NCI-H345 treated with DMSO at 0.1 percent for 48 hours (cell line): ENCODE measurements at regions not wholly inside any gene's neighbourhood (a gene's known extent, or its start where the extent isn't known, plus 50 kb on each side); places are given as distances from the start of the nearest gene placed in this dataset.

Experiments
- DNase-seq: peaks from one replicate; lab custom pipeline; 2025; ENCODE audit not compliant: unreplicated experiment; lab: John Stamatoyannopoulos, UW

DNA sequence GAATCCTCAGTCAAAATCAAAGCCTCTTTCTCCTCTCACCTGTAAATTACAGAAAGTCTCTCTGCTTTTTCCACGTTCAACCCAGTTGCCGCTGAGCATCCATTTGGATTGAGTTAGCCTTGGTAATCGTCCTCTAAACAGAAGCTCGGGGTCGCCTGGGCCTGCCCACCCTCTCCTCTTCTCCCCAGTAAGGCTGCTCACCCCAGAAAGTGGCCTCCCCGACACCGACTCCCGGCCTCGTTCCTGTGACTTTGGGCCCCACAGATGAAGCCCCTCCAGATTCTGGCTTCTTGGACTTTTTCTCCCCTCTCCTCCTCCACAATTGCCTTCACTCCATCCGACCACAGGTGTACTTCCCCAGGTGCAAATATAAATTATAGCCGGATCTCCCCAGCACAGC lies 1500.0 kb downstream of the BRD1 start:
- DNase-seq = no peak

DNA sequence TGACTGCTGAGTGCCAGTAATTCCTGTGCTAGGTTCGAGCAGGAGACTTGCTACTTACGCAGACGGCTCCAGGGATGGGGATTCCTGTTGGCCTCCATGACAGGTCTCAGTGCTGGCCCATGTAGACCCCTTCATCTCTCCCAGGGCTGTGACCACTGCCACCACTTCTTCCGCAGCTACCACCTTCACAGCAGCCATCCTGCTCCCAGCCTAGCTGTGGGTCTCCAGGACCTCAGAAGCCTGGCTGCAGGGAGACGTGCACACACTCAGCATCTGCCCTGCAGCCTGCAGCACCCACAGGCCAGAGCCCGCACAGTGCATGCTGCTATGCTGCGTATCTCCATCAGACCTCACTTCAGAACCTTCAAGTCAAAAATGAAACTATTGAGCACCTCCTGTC lies 1503.9 kb downstream of the BRD1 start:
- no peak for DNase-seq

DNA sequence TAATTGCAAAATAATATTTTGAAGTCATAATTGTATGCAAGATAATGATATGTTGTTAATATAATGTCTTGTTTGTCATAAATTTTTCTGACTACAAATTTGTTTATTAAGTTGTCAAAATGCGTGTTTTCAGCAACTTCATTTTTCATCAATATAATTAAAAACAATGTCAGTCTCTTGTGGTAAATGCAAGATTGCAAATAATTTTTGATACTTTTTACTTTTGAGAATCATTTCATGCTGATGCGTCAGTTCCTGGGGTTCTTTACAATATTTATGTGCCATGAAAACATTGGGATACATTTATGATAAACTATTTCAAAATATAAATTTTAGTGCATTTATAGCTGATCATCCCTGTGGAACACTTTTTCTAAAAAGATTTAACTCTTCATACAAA lies 1504.8 kb downstream of the BRD1 start:
- no peak for DNase-seq

DNA sequence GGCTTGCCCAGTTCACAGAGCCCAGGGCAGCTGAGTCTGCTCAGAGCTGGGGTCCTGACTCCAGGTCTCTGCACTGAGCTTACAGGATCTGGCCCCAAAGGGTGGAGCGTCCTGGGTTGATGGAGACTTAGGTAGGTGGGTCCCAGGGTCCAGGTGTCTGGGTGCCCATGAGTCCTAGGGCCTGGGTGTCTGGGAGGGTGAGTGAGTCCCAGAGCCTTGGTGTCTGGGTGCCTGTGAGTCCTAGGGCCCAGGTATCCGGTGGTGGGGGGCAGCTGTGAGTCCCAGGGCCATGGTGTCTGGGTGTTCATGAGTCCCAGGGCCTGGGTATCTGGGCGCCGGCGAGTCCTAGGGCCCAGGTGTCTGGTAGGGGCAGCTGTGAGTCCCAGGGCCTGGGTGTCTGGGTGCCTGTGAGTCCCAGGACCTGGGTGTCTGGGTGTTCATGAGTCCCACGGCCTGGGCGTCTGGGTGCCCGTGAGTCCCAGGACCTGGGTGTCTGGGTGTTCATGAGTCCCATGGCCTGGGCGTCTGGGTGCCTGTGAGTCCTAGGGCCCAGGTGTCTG lies 1505.6 kb downstream of the BRD1 start:
- DNase-seq = no peak

DNA sequence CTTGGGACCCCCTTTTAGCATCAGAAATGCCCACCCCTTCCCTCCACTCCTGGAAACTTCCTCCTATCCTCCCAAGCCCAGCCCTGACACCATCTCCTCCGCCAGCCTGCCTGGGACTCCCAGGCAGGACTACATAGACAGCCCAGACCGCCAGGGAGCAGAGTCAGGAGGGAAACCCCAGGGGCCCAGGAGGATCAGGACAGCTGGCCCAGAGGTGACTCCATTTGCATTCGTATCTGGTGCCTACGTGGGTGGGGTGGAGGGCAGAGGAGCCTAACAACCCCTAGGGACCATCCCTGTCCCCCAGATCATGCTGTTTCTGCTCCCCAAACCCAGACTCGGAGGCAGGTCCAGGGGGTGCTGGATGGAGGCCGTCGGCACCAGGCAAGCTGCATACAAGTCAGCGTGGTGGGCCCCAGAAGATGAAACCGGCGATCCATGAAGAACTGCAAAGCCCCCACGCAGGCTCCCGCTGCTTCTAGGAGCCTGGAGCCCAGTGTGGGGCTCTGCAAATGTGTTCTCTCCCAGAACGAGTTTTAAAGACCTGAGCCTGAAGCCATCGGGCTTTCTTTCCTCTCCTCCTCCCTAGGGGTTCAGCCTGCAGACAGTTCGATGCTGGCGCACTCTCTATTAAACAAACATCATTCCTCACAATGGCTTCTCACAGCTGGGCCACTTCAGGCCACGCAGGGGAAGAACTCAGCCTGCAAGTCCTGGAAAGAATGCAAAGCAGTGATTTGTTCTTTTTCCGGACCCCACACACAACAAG lies 1506.8 kb downstream of the BRD1 start:
- peak; percentile 55 for DNase-seq

DNA sequence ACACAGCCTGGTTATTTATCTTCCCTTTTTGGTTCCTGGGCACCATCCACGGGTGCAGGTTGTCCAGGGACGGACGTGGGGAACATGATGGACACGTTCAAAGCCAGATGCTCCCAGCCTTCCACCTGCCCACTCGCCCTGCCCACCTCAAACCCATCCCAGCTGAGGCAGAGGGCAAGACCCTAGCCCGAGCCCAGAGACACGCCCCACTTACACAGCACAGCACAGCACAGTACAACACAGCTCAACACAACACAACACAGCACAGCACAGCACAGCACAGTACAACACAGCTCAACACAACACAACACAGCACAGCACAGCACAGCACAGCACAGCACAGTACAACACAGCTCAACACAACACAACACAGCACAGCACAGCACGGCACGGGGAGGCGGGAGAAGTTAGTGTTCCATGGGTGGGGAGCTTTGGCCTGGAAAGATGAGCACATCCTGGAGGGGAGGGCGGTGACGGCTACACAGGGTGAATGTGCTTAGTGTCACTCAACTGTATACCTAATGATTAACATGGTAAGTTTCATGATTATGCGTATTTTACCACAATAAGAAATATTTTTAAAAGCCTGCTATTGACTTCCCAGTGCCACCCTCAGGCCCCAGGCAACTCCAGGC lies 1507.5 kb downstream of the BRD1 start:
- no peak for DNase-seq

DNA sequence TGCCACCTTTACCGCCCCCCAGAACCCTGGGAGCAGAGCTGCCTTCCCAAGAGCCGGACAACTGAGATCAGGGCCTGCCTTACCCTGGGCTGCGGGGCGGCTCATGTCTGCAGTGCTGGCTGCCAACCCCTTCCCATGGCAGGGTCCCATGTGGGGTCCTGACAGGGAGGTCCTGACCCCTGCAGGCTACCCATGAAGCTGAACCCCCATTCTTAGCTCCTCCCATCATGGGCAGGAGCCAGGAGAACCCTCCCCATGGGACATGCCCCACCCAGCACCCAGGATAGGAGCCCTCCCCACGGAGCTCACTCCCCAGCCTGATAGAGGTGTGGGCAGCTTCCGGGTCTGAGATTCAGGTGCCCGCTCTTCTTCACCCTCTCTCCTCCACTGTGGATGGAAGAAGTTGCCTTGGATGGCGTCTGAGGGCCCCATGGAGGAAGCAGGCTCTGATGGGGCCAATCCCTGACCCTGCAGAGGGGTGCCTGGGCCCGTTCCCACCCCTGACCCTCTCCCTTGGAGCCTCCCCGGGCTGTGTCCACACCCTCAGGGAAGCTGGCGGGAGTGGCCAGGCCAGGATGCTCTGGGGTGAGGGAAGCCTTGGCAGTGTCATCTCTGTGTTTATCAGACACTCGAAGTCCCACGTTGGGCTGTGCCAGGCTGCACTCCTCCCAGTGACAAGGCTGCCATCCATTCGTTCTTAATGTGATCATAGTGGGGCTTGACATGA lies 1508.2 kb downstream of the BRD1 start:
- no peak for DNase-seq

DNA sequence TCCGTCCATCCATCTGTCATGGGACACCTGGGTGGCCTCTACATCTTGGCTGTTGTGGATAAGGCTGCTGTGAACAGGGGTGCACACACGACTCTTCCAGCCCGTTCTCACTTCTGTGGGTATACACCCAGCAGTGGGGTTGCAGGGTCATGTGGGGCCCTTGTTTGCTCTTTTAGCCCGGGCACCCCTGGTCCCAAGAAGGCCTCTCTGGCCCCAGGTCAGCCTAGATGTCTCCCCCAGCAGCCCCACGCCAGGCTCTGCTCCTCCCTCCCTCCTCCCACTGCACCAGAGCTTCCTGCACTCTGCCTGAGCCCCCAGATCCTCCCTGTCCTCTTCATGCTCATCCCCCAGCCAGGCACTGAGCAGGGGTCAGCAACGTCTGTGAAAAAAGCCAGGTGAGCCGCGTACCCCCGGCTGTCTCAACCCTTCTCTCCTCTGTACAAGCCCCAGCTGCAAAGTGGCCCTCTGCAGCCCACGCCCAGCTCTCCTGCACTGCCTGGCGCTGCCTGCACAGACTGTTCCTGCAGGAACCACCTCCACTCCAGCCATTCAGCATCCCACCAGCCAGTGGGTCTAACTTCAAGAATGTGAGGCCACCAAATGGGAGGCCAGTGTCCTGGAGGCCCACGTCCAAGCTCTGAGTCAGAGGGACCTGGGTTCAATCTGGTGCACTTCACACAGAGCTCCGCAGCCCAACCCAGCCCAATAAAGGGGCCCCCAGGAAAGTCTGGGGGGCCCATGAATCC lies 1508.9 kb downstream of the BRD1 start:
- no peak for DNase-seq

DNA sequence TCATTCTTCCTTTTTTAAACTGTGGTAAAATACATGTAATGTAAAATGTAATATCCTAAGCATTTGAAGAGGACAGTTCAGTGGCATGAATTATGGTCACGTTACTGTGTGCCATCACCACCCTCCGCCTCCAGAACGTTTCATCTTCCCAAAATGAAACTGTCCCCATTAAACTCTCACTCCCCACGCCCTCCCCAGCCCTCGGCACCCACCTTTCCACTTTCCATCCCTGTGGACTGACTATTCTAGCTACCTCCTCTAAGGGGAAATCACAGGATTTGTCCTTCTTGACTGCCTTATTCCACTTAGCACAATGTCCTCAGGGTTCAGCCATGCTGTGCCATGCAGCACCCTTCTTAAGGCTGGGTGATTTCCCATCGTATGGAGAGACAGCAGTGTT lies 1509.5 kb downstream of the BRD1 start:
- no peak for DNase-seq

DNA sequence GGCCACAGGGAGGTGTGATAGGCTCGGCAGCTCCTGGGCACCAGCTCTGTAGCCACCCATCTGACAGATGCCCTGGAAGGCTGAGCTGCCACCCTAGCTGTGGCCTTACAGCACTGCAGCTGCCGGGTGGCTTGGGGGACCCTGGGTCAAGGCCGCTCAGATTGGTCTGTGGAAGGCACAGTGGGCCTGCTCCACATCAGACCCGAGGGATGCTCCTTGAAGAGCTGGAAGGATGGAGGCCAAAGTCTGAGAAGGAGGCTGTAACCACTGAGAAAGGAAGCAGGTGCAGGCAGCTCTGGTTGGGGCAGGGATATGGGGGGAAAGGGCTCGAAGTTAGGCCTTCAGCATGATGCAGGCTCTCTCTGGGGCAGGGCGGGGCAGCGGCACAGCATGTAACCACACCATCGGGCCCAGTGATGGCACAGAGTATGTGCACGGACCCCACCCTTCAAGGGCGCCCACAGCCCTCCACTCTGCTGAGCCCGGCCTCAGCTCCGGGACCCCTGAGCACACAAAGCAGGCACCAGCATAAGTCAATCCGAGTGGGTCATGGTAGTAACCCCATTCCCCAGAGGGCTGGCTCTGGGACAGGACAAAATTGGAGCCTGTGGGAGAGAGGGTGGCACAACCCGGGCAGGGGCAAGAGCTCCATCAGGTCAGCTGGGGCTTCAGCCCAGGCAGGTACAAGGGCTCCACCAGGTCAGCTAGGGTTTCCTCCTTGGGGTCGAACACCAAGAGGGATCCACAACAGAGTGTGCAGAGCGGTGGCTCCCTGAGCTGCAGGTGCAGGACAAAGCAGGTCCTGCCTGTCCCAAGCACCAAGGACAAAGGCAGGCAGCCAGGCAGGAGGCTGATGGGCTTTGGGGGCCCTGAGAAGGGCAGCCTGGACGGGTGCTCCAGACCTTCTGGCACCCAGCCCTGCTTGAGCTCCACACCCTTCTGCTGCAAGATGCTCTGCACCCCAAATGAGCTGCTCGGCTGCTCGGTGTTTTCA lies 1511.1 kb downstream of the BRD1 start:
- no peak for DNase-seq

DNA sequence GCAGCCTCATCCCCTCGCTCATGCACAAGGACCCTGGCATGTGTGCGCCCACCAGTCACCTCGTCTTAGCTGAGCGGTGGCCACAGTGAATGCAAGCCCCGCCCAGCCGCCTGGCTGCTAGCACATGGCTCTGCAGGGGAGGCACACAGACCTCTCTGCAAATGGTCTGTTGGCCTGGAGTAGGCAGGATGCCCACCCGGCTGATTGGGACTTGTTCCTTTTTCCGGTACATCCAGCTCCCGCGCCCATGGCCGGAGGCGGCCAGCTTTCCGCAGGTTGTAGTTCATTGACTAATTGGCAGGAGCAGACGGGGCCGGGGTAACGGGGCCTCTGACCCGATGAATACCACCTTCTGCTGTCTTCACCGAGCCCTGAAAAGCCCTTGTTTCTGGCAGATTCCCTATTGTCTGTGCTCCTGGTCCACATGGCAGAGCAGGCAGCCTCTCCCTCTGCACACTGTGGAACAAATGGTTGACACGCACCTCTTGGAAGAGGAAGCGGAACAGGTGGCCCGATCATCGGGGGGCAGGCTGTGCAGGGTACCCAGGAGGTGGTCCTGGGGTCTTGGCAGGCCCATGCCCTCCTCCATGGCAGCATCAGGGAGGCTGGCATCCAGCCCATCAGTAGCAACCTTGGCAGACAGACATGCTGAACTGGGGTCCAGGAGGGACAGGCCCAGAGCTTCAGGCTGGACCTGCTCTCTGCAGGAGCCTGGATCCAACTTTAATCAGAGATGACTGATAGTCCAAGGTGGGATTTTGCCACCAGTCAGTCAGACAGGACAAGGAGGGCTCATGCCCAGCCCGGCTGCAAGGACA lies 1512.0 kb downstream of the BRD1 start:
- DNase-seq = no peak

DNA sequence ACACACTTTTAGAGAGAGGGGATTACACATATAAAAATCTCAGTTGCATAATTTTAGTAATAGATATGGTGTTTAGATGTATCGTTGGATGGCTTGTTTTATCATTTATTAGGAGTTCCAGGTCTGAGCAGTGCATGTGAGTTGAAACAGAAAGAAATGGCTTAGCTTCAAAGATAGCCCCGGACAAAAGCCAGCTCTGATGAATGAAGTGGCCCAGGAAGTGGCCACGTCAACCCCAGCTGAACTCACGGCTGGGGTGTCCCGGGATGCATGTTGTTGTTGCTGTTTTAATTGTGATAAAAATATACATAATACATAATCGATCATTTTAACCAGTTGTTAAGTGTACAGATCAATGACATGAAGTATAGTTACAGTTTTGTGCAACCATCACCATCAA lies 1513.6 kb downstream of the BRD1 start:
- no peak for DNase-seq

DNA sequence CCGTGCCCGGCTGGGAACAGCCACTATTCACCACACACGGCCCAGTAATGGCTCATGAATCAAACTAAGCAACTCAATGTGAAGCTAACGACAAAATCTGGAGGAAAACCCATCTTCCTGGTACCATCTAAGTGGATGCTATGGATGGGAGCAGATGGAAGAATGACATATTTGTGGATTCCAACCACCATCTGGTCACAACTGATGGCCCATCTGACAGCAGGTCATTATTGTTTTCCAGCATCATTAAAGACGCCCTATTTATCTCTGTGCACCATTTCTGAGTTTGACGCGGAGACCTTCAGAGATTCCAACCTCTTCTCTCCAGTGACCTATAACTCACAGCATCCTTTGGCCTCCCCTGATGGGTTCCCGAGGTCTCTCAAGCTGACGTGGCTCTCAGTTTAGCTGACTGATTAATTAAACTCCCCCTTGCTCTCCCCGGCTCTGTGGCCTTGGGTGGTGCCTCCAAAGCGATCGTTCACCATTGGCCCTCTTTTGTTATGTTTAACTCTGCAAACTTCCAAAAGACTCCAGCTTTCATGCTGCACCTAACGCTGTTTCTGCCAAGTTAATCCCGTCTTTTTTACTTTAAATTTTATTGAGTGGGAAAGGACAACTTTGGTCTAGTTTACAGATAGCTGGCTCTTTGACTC lies 1514.4 kb downstream of the BRD1 start:
- DNase-seq = no peak

DNA sequence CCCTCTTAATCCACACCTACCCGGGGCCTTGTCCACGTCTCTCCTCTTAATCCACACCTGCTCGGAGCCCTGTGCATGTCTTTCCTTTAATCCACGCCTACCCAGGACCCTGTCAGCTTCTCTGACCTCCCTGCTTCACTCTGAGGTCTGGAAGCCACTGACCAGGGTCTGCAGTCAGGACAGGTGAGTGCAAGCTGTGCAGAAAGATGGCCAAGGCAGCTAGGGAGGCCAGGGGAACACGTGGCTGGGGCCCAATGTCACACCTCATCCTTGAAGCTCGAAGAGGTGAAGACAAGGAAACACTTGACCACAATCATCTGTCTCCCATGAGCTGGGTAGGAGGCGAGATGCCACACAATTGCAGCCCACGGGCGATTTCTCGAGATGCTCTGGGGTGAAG lies 1516.9 kb downstream of the BRD1 start:
- DNase-seq = no peak

DNA sequence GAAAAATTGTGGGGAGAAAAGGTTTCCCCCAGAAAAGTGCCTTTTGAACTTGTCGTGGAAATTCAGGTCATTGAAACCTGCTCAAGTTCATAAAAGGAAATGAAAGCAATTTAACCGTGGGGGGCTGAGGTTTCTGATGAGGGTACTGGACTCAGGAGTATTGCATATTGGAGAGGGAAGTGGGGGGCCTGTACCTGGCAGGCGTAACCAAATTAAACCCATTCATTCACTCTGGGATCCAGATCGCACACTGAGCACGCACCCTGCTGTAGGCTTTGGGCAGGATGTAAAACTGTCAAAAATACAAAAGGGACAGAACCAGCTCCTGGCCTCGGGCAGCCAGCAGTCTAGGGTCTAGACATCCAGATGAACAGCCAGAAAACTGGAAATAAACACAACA lies 1517.4 kb downstream of the BRD1 start:
- no peak for DNase-seq

DNA sequence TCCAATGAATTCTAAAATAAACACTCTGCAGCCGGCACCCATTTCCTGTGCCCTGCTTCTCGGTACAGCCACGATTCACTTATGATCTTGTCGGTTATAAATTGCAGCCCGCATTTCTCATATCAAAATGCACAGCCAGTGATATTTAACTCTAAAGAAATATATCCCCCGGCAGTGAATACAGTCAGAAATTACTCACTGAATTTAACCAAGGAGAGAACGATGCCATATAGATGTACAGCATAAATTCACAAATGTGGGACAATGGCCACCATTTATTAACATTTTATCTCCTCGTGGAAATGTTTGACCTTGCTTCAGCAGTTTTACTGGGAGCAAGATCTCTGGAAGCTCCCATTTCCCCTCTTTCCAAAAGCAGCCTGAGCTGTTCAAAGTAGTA lies 1517.8 kb downstream of the BRD1 start:
- no peak for DNase-seq

DNA sequence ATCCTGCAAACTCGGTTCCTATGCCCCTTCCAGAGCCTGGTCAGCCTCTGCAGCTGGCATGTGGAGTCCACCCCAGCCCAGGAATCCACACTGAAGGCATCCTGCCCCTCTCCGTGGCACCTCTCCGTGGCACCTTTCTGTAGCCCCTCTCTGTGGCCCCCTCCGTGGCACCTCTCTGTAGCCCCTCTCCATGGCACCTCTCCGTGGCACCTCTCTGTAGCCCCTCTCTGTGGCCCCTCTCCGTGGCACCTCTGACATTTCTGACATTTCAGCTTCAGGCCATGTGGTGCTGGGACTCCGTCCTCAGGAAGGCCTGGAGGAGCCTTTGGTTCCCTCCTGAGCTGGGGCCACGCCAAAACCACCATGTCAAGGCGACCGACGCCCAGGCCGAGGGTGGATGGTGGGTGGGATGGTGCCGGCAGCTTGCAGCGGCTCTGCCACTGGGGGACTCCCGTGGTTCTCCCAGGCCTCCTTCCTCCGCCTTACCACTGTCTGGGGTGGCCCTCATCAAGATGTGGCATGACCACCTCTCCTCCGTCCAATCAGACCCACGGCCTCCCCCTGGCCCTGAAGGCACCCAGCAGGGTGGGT lies 1518.5 kb downstream of the BRD1 start:
- no peak for DNase-seq

DNA sequence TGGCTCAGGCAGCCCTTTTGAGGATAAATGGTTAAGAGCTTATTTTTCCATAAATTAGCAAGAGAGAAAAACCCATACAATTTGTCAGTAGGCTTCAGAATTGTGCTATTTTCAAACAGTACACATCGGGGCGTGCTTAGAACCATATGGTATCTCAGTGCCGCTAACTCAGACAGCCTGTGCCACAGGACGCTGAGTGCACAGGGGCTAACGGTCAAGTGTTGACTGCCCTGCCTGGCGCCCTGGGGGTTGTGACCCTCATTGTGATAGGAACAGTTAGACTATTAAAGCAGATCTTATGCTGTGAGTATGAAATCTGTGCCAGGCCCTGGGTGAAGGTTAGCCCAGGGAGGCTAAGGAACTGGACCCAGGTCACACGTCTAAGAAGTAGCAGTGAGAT lies 1519.7 kb downstream of the BRD1 start:
- no peak for DNase-seq
